ENCODE measurements at regions not wholly inside any gene's neighbourhood (a gene's known extent, or its start where the extent isn't known, plus 50 kb on each side); places are given as distances from the start of the nearest gene placed in this dataset.

GRCh38 chr11:127205688-127206217 lies 205.2 kb upstream of the KIRREL3 start:
- no peaks in the 10 kb centered on the region for H3K36me3 Mint-ChIP-seq (ENCODE audit: low read depth)
- no peaks in the 10 kb centered on the region for H3K27me3 Mint-ChIP-seq
- H3K4me1 Mint-ChIP-seq = no peaks in the 10 kb centered on the region
- H3K9me3 Mint-ChIP-seq = no peaks in the 10 kb centered on the region
- no peak overlapping the region for H3K27ac Mint-ChIP-seq
- DNase-seq = no peak
- intact Hi-C loops (cut with micrococcal nuclease) = no loop called here
- H3K4me3 Mint-ChIP-seq = no peak overlapping the region

GRCh38 chr11:127203490-127203889 lies 202.9 kb upstream of the KIRREL3 start:
- Mint-ChIP-seq H3K4me3 (no peak overlapping the region), H3K27me3 (no peaks in the 10 kb centered on the region), H3K4me1 (no peaks in the 10 kb centered on the region), H3K9me3 (no peaks in the 10 kb centered on the region), H3K27ac (no peak overlapping the region), H3K36me3 (ENCODE audit: low read depth) (no peaks in the 10 kb centered on the region)
- DNase-seq = no peak
- intact Hi-C loops (cut with micrococcal nuclease) = no loop called here

GRCh38 chr11:127202105-127202504 lies 201.5 kb upstream of the KIRREL3 start:
- no peak for DNase-seq
- intact Hi-C loops (cut with micrococcal nuclease) = no loop called here
- Mint-ChIP-seq H3K4me1 (no peaks in the 10 kb centered on the region), H3K4me3 (no peak overlapping the region), H3K27me3 (no peaks in the 10 kb centered on the region), H3K27ac (no peak overlapping the region), H3K9me3 (no peaks in the 10 kb centered on the region), H3K36me3 (ENCODE audit: low read depth) (no peaks in the 10 kb centered on the region)

GRCh38 chr11:127199306-127199801 lies 198.8 kb upstream of the KIRREL3 start:
- H3K4me1 Mint-ChIP-seq = no peaks in the 10 kb centered on the region
- no peaks in the 10 kb centered on the region for H3K9me3 Mint-ChIP-seq
- intact Hi-C loops (cut with micrococcal nuclease) = no loop called here

GRCh38 chr11:127195501-127196120 lies 195.0 kb upstream of the KIRREL3 start:
- intact Hi-C loops (cut with micrococcal nuclease) = no loop called here
- Mint-ChIP-seq H3K27ac (no peak overlapping the region), H3K4me1 (no peaks in the 10 kb centered on the region), H3K4me3 (no peak overlapping the region), H3K9me3 (no peaks in the 10 kb centered on the region), H3K36me3 (ENCODE audit: low read depth) (no peaks in the 10 kb centered on the region), H3K27me3 (no peaks in the 10 kb centered on the region)
- DNase-seq = no peak

More at GRCh38 chr11:127199306-127199801, 198.8 kb upstream of the KIRREL3 start:
- H3K27ac Mint-ChIP-seq = no peak overlapping the region
- H3K4me3 Mint-ChIP-seq = no peak overlapping the region
- H3K27me3 Mint-ChIP-seq = no peaks in the 10 kb centered on the region
- H3K36me3 Mint-ChIP-seq (ENCODE audit: low read depth) = no peaks in the 10 kb centered on the region
- no peak for DNase-seq

- intact Hi-C loops (cut with micrococcal nuclease) = no loop called here
- no peaks in the 10 kb centered on the region for H3K36me3 Mint-ChIP-seq (ENCODE audit: low read depth)
These were observed 194.0 kb upstream of the KIRREL3 start for GRCh38 chr11:127194521-127194920.

GRCh38 chr11:127193950-127194349 lies 193.4 kb upstream of the KIRREL3 start:
- no peaks in the 10 kb centered on the region for H3K27me3 Mint-ChIP-seq
- H3K36me3 Mint-ChIP-seq (ENCODE audit: low read depth) = no peaks in the 10 kb centered on the region
- no peak for DNase-seq
- no peaks in the 10 kb centered on the region for H3K4me1 Mint-ChIP-seq
- no peak overlapping the region for H3K4me3 Mint-ChIP-seq
- H3K27ac Mint-ChIP-seq = no peak overlapping the region
- no peaks in the 10 kb centered on the region for H3K9me3 Mint-ChIP-seq
- intact Hi-C loops (cut with micrococcal nuclease) = no loop called here

More at GRCh38 chr11:127194521-127194920, 194.0 kb upstream of the KIRREL3 start:
- no peak overlapping the region for H3K4me3 Mint-ChIP-seq
- DNase-seq = no peak
- H3K27ac Mint-ChIP-seq = no peak overlapping the region
- no peaks in the 10 kb centered on the region for H3K4me1 Mint-ChIP-seq
- H3K9me3 Mint-ChIP-seq = no peaks in the 10 kb centered on the region
- no peaks in the 10 kb centered on the region for H3K27me3 Mint-ChIP-seq

GRCh38 chr11:127191689-127192088 lies 191.1 kb upstream of the KIRREL3 start:
- Mint-ChIP-seq H3K4me1 (no peaks in the 10 kb centered on the region), H3K27ac (no peak overlapping the region), H3K9me3 (no peaks in the 10 kb centered on the region), H3K36me3 (ENCODE audit: low read depth) (no peaks in the 10 kb centered on the region), H3K27me3 (no peaks in the 10 kb centered on the region), H3K4me3 (no peak overlapping the region)
- intact Hi-C loops (cut with micrococcal nuclease) = no loop called here
- no peak for DNase-seq

GRCh38 chr11:127191261-127191660 lies 190.7 kb upstream of the KIRREL3 start:
- no peaks in the 10 kb centered on the region for H3K9me3 Mint-ChIP-seq
- DNase-seq = no peak
- H3K27ac Mint-ChIP-seq = no peak overlapping the region
- intact Hi-C loops (cut with micrococcal nuclease) = no loop called here
- H3K4me1 Mint-ChIP-seq = no peaks in the 10 kb centered on the region
- H3K27me3 Mint-ChIP-seq = no peaks in the 10 kb centered on the region
- H3K36me3 Mint-ChIP-seq (ENCODE audit: low read depth) = no peaks in the 10 kb centered on the region
- H3K4me3 Mint-ChIP-seq = no peak overlapping the region

GRCh38 chr11:127182586-127183203 lies 182.1 kb upstream of the KIRREL3 start:
- Mint-ChIP-seq H3K36me3 (ENCODE audit: low read depth) (no peaks in the 10 kb centered on the region), H3K9me3 (no peaks in the 10 kb centered on the region), H3K4me1 (no peaks in the 10 kb centered on the region), H3K4me3 (no peak overlapping the region), H3K27ac (no peak overlapping the region), H3K27me3 (no peaks in the 10 kb centered on the region)
- no peak for DNase-seq
- intact Hi-C loops (cut with micrococcal nuclease) = no loop called here

- no peak for DNase-seq
- no peaks in the 10 kb centered on the region for H3K9me3 Mint-ChIP-seq
- H3K36me3 Mint-ChIP-seq (ENCODE audit: low read depth) = no peaks in the 10 kb centered on the region
- no peak overlapping the region for H3K4me3 Mint-ChIP-seq
- no peak overlapping the region for H3K27ac Mint-ChIP-seq
- no peaks in the 10 kb centered on the region for H3K4me1 Mint-ChIP-seq
- no peaks in the 10 kb centered on the region for H3K27me3 Mint-ChIP-seq
- intact Hi-C loops (cut with micrococcal nuclease) = no loop called here
These were observed 156.7 kb upstream of the KIRREL3 start for GRCh38 chr11:127157225-127157624.

- no peaks in the 10 kb centered on the region for H3K27me3 Mint-ChIP-seq
- H3K4me1 Mint-ChIP-seq = no peaks in the 10 kb centered on the region
- intact Hi-C loops (cut with micrococcal nuclease) = no loop called here
- no peak for DNase-seq
- no peak overlapping the region for H3K4me3 Mint-ChIP-seq
- no peaks in the 10 kb centered on the region for H3K36me3 Mint-ChIP-seq (ENCODE audit: low read depth)
- no peak overlapping the region for H3K27ac Mint-ChIP-seq
- no peaks in the 10 kb centered on the region for H3K9me3 Mint-ChIP-seq
These were observed 148.8 kb upstream of the KIRREL3 start for GRCh38 chr11:127149410-127149809.

- no peaks in the 10 kb centered on the region for H3K36me3 Mint-ChIP-seq (ENCODE audit: low read depth)
- H3K9me3 Mint-ChIP-seq = no peaks in the 10 kb centered on the region
- no peak overlapping the region for H3K4me3 Mint-ChIP-seq
- intact Hi-C loops (cut with micrococcal nuclease) = no loop called here
- no peaks in the 10 kb centered on the region for H3K4me1 Mint-ChIP-seq
- no peak for DNase-seq
- H3K27ac Mint-ChIP-seq = no peak overlapping the region
- H3K27me3 Mint-ChIP-seq = no peaks in the 10 kb centered on the region
These were observed 142.7 kb upstream of the KIRREL3 start for GRCh38 chr11:127143251-127143650.

GRCh38 chr11:127138613-127139012 lies 138.0 kb upstream of the KIRREL3 start:
- Mint-ChIP-seq H3K4me1 (no peaks in the 10 kb centered on the region), H3K27me3 (no peaks in the 10 kb centered on the region), H3K4me3 (no peak overlapping the region), H3K36me3 (ENCODE audit: low read depth) (no peaks in the 10 kb centered on the region), H3K27ac (no peak overlapping the region), H3K9me3 (no peaks in the 10 kb centered on the region)
- no peak for DNase-seq
- intact Hi-C loops (cut with micrococcal nuclease) = no loop called here

Measured in activated CD4-positive, alpha-beta T cell treated with anti-CD3 and anti-CD28 coated beads, Interleukin-2, amount 10 ng/mL, durations not matched to agents 24 days and 14 days (primary cell).